ENCODE measurements at regions not wholly inside any gene's neighbourhood (a gene's known extent, or its start where the extent isn't known, plus 50 kb on each side); places are given as distances from the start of the nearest gene placed in this dataset.

GRCh38 chr17:77462090-77462489 is 321.3 kb downstream of the SEC14L1 start:
- DNase-seq, result peak in 1 of 5 donors; percentile 89

GRCh38 chr17:77462553-77463497 is 322.1 kb downstream of the SEC14L1 start:
- DNase-seq, result peak in 1 of 5 donors; percentile 19

- DNase-seq, result no peak
These were observed 324.2 kb downstream of the SEC14L1 start for GRCh38 chr17:77464988-77465357.

- DNase-seq, result peak; percentile 43 to 90 (median 63)
These were observed 324.7 kb downstream of the SEC14L1 start for GRCh38 chr17:77465358-77466041.

GRCh38 chr17:77466140-77466539 is 325.4 kb downstream of the SEC14L1 start:
- DNase-seq, result no peak

- no peak for DNase-seq
These were observed 325.9 kb downstream of the SEC14L1 start for GRCh38 chr17:77466596-77467223.

- no peak for DNase-seq
These were observed 326.8 kb downstream of the SEC14L1 start for GRCh38 chr17:77467521-77467920.

- no peak for DNase-seq
These were observed 328.1 kb downstream of the SEC14L1 start for GRCh38 chr17:77468897-77469296.

- DNase-seq, result no peak
These were observed 329.6 kb downstream of the SEC14L1 start for GRCh38 chr17:77470330-77470786.

GRCh38 chr17:77470800-77471733 is 330.3 kb downstream of the SEC14L1 start:
- DNase-seq, result no peak

- no peak for DNase-seq
These were observed 331.3 kb downstream of the SEC14L1 start for GRCh38 chr17:77471984-77472461.

- DNase-seq, result no peak
These were observed 331.9 kb downstream of the SEC14L1 start for GRCh38 chr17:77472468-77473310.

- DNase-seq, result no peak
These were observed 333.0 kb downstream of the SEC14L1 start for GRCh38 chr17:77473615-77474226.

- no peak for DNase-seq
These were observed 333.7 kb downstream of the SEC14L1 start for GRCh38 chr17:77474292-77474988.

GRCh38 chr17:77475016-77475976 is 334.5 kb downstream of the SEC14L1 start:
- DNase-seq, result peak; percentile 36 to 68 (median 59)

- no peak for DNase-seq
These were observed 335.2 kb downstream of the SEC14L1 start for GRCh38 chr17:77476006-77476405.

- no peak for DNase-seq
These were observed 335.7 kb downstream of the SEC14L1 start for GRCh38 chr17:77476498-77476897.
